CD14-positive monocyte (primary cell): ENCODE measurements at regions not wholly inside any gene's neighbourhood (a gene's known extent, or its start where the extent isn't known, plus 50 kb on each side); places are given as distances from the start of the nearest gene placed in this dataset.

ENCODE experiments used
- DNase-seq, 3 donors: peaks; one replicate each; pipeline ENCODE4 v3.0.0-alpha.2; 2011 to 2022
- H2AFZ ChIP-seq: 2 replicates; pipeline ENCODE4 v1.6.0; 2012; ENCODE audit warnings: mild to moderate bottlenecking, low read depth, low read length, inconsistent platforms; ENCODE audit not compliant: insufficient read depth, poor library complexity, severe bottlenecking
- H3K27ac ChIP-seq, 2 donors: 1 replicate in 1 of 2; 2 replicates in 1 of 2; pipeline ENCODE4 v1.5.1; 2012 to 2013; ENCODE audit warnings: low read length in 2 of 2, control low read depth in 1 of 2, inconsistent platforms in 1 of 2, low read depth in 1 of 2, mild to moderate bottlenecking in 1 of 2
- H3K27me3 ChIP-seq, 2 donors: one replicate each; pipeline versions ENCODE4 v1.6.0 to v1.6.1; 2011 to 2013; ENCODE audit warnings: low read length in 2 of 2; ENCODE audit not compliant: control insufficient read depth in 2 of 2, insufficient read depth in 2 of 2
- H3K36me3 ChIP-seq, 2 donors: replicated peaks in 1 of 2; 1 replicate in 1 of 2; 2 replicates in 1 of 2; pipeline versions ENCODE4 v1.5.1 to v1.6.1; 2012 to 2013; ENCODE audit warnings: low read length in 2 of 2, control low read depth in 1 of 2, inconsistent platforms in 1 of 2, mild to moderate bottlenecking in 1 of 2; ENCODE audit not compliant: insufficient read depth in 2 of 2, control insufficient read depth in 1 of 2
- H3K4me1 ChIP-seq, 2 donors: 1 replicate in 1 of 2; 2 replicates in 1 of 2; pipeline versions ENCODE4 v1.5.1 to v1.6.1; 2012 to 2013; ENCODE audit warnings: low read length in 2 of 2, control low read depth in 1 of 2, inconsistent platforms in 1 of 2, mild to moderate bottlenecking in 1 of 2, moderate library complexity in 1 of 2; ENCODE audit not compliant: insufficient read depth in 2 of 2, control insufficient read depth in 1 of 2
- H3K4me2 ChIP-seq: replicated peaks from 2 replicates; pipeline ENCODE3; 2012; ENCODE audit warnings: low read length, moderate library complexity, mild to moderate bottlenecking; ENCODE audit not compliant: poor library complexity, severe bottlenecking; ENCODE audit errors: extremely low read depth
- H3K4me3 ChIP-seq, 3 experiments: fragments of 200-600 bp in 1 of 3; sonication (generic) in 1 of 3; replicated peaks in 1 of 3; 1 replicate in 2 of 3; 2 replicates in 1 of 3; pipeline ENCODE4 v1.5.1; 2011 to 2013; ENCODE audit warnings: low read length in 3 of 3, mild to moderate bottlenecking in 3 of 3, control low read depth in 2 of 3, low read depth in 2 of 3, inconsistent platforms in 1 of 3, moderate library complexity in 1 of 3
- H3K79me2 ChIP-seq: 2 replicates; pipeline ENCODE4 v1.6.0; 2012; ENCODE audit warnings: mild to moderate bottlenecking, control low read depth, inconsistent platforms, low read length, moderate library complexity; ENCODE audit not compliant: insufficient read depth
- H3K9ac ChIP-seq: 2 replicates; pipeline ENCODE4 v1.6.0; 2017; ENCODE audit warnings: low read length, mild to moderate bottlenecking; ENCODE audit not compliant: insufficient read depth, poor library complexity, severe bottlenecking
- H3K9me3 ChIP-seq, 2 donors: replicated peaks in 1 of 2; 1 replicate in 1 of 2; 2 replicates in 1 of 2; pipeline versions ENCODE4 v1.5.1 to v1.6.1; 2012 to 2013; ENCODE audit warnings: low read length in 2 of 2, control low read depth in 1 of 2; ENCODE audit not compliant: control insufficient read depth in 1 of 2, insufficient read depth in 1 of 2
- H4K20me1 ChIP-seq: 2 replicates; pipeline ENCODE4 v1.6.0; 2012; ENCODE audit warnings: mild to moderate bottlenecking, low read length, control low read depth, moderate library complexity; ENCODE audit not compliant: insufficient read depth
- H3K27ac Mint-ChIP-seq, 7 donors: one replicate each; pipeline ENCODE4 v1.8.0; 2020; ENCODE audit warnings: mild to moderate bottlenecking in 7 of 7, mixed read lengths in 7 of 7, moderate library complexity in 6 of 7, inconsistent platforms in 2 of 7
- H3K27me3 Mint-ChIP-seq, 3 donors: one replicate each; pipeline ENCODE4 v1.8.0; 2021 to 2022; ENCODE audit warnings: low read depth in 3 of 3, mild to moderate bottlenecking in 3 of 3, mixed read lengths in 3 of 3, moderate library complexity in 3 of 3, inconsistent platforms in 1 of 3
- H3K36me3 Mint-ChIP-seq, 2 donors: one replicate each; pipeline ENCODE4 v1.8.0; 2020; ENCODE audit warnings: mixed read lengths in 2 of 2, inconsistent platforms in 1 of 2, mild to moderate bottlenecking in 1 of 2
- H3K4me1 Mint-ChIP-seq: one replicate; pipeline ENCODE4 v1.8.0; 2020; ENCODE audit warnings: mild to moderate bottlenecking, mixed read lengths
- H3K4me3 Mint-ChIP-seq, 2 donors: one replicate each; pipeline ENCODE4 v1.8.0; 2020; ENCODE audit warnings: mild to moderate bottlenecking in 2 of 2, mixed read lengths in 2 of 2, moderate library complexity in 1 of 2
- H3K9me3 Mint-ChIP-seq, 7 donors: one replicate each; pipeline ENCODE4 v1.8.0; 2020 to 2022; ENCODE audit warnings: mixed read lengths in 7 of 7, mild to moderate bottlenecking in 6 of 7, moderate library complexity in 6 of 7, inconsistent platforms in 2 of 7
- CTCF ChIP-seq: fragments of 200-600 bp; IDR thresholded peaks from one replicate; pipeline ENCODE4 v1.8.0; 2022; ENCODE audit warnings: antibody characterized with exemption, mild to moderate bottlenecking
- WGBS: methylation state at CpG from one replicate; pipeline ENCODE4 v1.1.5; 2013; ENCODE audit warnings: missing lambda C conversion rate; ENCODE audit not compliant: insufficient coverage; 5-methylcytosine and 5-hydroxymethylcytosine counted together
- intact Hi-C, 2 donors: fragments of 100-400 bp; cut with micrococcal nuclease; formaldehyde crosslinking; loops; one replicate each; pipeline versions ENCODE4 v1.15.0 to v1.15.1; 2023

- Histone ChIP-seq H3K4me2 (no peak overlapping the region), H3K79me2 (no peaks in the 10 kb centered on the region), H3K36me3 (no peaks in the 10 kb centered on the region), H4K20me1 (no peaks in the 10 kb centered on the region), H3K4me1 (no peaks in the 10 kb centered on the region), H3K27me3 (no peaks in the 10 kb centered on the region), H3K9me3 (no peaks in the 10 kb centered on the region), H3K4me3 (no peak overlapping the region), H3K9ac (no peak overlapping the region), H3K27ac (no peak overlapping the region), H2AFZ (no peak overlapping the region)
- intact Hi-C loops: no loop called here
- Mint-ChIP-seq H3K9me3 (peaks cover 0 to 6% (median 0%) of the 10 kb centered on the region in 7 donors), H3K4me1 (peaks cover 2% of the 10 kb centered on the region), H3K27ac (peak overlapping the region in 1 of 7 donors; percentile 2), H3K36me3 (no peaks in the 10 kb centered on the region), H3K27me3 (peaks cover 5 to 12% (median 12%) of the 10 kb centered on the region in 3 donors), H3K4me3 (no peak overlapping the region)
- 100% methylated on average over 2 of the region's 3 CpGs for WGBS
- no peak for TF ChIP-seq CTCF
- DNase-seq: peak in 1 of 3 donors; percentile 12
Observed at GRCh38 chr19:13689085-13689484, 75.2 kb upstream of the MRI1 start.

GRCh38 chr19:13684021-13684420 lies 80.3 kb upstream of the MRI1 start:
- H3K9me3 ChIP-seq: peaks cover 14 to 17% of the 10 kb centered on the region in 2 donors
- peaks cover 3 to 9% (median 5%) of the 10 kb centered on the region in 3 donors for H3K27me3 Mint-ChIP-seq
- intact Hi-C loops: no loop called here
- no peaks in the 10 kb centered on the region for H3K27me3 ChIP-seq
- no peaks in the 10 kb centered on the region for H3K36me3 ChIP-seq
- no peak overlapping the region for H3K4me3 ChIP-seq
- no peak overlapping the region for H3K27ac ChIP-seq
- H2AFZ ChIP-seq: no peak overlapping the region
- no peak overlapping the region for H3K9ac ChIP-seq
- TF ChIP-seq CTCF: no peak
- no peaks in the 10 kb centered on the region for H4K20me1 ChIP-seq
- no peaks in the 10 kb centered on the region for H3K79me2 ChIP-seq
- H3K27ac Mint-ChIP-seq: no peak overlapping the region
- H3K4me1 Mint-ChIP-seq: peaks cover 2% of the 10 kb centered on the region
- H3K4me2 ChIP-seq: no peak overlapping the region
- no peak for DNase-seq
- WGBS: no CpG with 5 or more reads among the region's 1 CpG
- no peak overlapping the region for H3K4me3 Mint-ChIP-seq
- H3K9me3 Mint-ChIP-seq: peaks cover 10 to 34% (median 22%) of the 10 kb centered on the region in 7 donors
- no peaks in the 10 kb centered on the region for H3K4me1 ChIP-seq
- H3K36me3 Mint-ChIP-seq: no peaks in the 10 kb centered on the region
